NT2/D1 (cell line): ENCODE measurements at regions not wholly inside any gene's neighbourhood (a gene's known extent, or its start where the extent isn't known, plus 50 kb on each side); places are given as distances from the start of the nearest gene placed in this dataset.

Source experiments
- YY1 ChIP-seq: IDR thresholded peaks from 2 replicates; pipeline ENCODE4 v1.6.1; 2011; ENCODE audit not compliant: insufficient read length, insufficient read depth
- ZNF274 ChIP-seq: IDR thresholded peaks from 2 replicates; pipeline ENCODE4 v1.6.1; 2011; ENCODE audit warnings: mild to moderate bottlenecking, low read depth, low read length

- TF ChIP-seq ZNF274: no peak
- no peak for TF ChIP-seq YY1
Observed at GRCh38 chr12:85720308-85721033, 115.7 kb downstream of the RASSF9 start.
